ENCODE measurements at regions not wholly inside any gene's neighbourhood (a gene's known extent, or its start where the extent isn't known, plus 50 kb on each side); places are given as distances from the start of the nearest gene placed in this dataset.

DNA sequence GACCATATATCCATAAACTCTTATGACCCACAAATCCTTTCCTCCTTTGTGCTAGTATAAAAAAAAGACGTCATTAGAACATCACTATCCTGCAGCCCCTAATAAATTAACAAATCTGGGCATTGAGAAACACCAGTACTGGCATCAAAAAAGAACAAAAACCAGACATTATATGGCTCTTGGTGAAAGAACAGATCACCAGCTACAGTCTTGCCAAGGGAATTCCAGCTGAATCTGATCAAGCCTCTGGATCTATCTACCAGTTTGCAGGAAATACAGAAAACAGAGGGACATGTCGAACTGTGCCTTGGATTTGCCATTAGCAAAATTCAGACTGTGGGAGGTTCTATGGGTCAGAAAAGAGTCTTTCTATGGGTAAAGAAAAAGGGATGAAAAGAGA lies 93.7 kb upstream of the DDX18 start:
- ChIA-PET CTCF (no interaction called here), POLR2A (no interaction called here)

DNA sequence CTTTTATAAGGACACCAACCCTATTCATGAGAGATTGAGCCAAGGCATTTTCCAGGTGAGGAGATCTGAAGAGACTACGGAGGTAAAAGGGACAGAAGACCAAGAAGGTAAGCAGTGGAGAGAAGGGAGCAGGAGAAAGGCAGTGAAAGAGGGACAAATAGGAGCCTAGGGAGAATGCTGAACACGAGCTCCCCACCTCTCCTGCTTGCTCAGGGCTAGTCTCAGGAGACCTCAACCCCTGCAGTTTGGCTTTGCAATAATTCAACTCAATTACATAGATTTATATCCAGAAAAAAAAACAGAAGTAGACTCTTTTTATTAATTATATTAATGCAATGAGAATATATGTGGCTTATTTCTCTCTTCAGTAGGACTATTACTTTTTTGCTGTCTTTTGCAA lies 91.0 kb upstream of the DDX18 start:
- TF ChIP-seq CTCF (IDR thresholded peaks at IDR 0.05; ENCODE audit: insufficient read depth, low read depth, low read length): no peak
- no peak overlapping the region for H3K4me3 ChIP-seq (ENCODE audit: low read depth, low read length)
- ChIA-PET CTCF (no interaction called here), POLR2A (no interaction called here)
- no peaks in the 10 kb centered on the region for H3K36me3 ChIP-seq (ENCODE audit: control insufficient read depth, insufficient read depth, low read length)
- H3K27me3 ChIP-seq (ENCODE audit: control insufficient read depth, insufficient read depth, low read length): no peaks in the 10 kb centered on the region
- DNase-seq (ENCODE audit: low read depth): no peak

More for the DNA sequence above, 93.7 kb upstream of the DDX18 start:
- no peaks in the 10 kb centered on the region for H3K36me3 ChIP-seq (ENCODE audit: control insufficient read depth, insufficient read depth, low read length)
- no peaks in the 10 kb centered on the region for H3K27me3 ChIP-seq (ENCODE audit: control insufficient read depth, insufficient read depth, low read length)
- no peak for DNase-seq (ENCODE audit: low read depth)
- no peak overlapping the region for H3K4me3 ChIP-seq (ENCODE audit: low read depth, low read length)
- no peak for TF ChIP-seq CTCF (IDR thresholded peaks at IDR 0.05; ENCODE audit: insufficient read depth, low read depth, low read length)

DNA sequence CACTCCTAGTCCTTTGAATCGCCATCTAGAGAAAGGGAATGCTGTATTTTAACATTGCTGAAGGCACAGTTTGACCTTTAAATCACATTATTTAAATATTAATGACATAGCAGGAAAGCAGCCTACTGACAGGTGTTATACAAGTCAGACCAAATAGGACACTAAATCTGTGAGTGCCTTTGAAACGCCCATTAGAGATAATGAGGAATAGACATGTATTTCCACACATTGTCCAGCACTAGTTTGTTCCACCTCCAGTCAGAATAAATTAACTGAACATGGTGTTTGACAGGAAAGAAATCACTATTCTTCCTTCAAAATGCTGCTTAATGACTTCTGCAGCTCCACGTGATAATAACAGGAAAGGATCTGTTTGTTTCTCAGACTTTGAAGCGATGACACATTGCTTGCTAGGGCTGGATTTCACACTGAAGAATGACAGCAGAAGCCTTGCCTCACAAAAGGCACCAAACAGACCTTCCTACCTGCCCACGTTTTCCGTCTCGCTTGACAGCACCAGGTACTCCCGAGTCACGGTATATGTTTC lies 90.5 kb upstream of the DDX18 start:
- no peak for DNase-seq (ENCODE audit: low read depth)
- H3K27me3 ChIP-seq (ENCODE audit: control insufficient read depth, insufficient read depth, low read length): no peaks in the 10 kb centered on the region
- POLR2A ChIA-PET: no interaction called here
- no peak overlapping the region for H3K4me3 ChIP-seq (ENCODE audit: low read depth, low read length)
- CTCF ChIA-PET: no interaction called here
- no peaks in the 10 kb centered on the region for H3K36me3 ChIP-seq (ENCODE audit: control insufficient read depth, insufficient read depth, low read length)
- TF ChIP-seq CTCF (IDR thresholded peaks at IDR 0.05; ENCODE audit: insufficient read depth, low read depth, low read length): no peak

DNA sequence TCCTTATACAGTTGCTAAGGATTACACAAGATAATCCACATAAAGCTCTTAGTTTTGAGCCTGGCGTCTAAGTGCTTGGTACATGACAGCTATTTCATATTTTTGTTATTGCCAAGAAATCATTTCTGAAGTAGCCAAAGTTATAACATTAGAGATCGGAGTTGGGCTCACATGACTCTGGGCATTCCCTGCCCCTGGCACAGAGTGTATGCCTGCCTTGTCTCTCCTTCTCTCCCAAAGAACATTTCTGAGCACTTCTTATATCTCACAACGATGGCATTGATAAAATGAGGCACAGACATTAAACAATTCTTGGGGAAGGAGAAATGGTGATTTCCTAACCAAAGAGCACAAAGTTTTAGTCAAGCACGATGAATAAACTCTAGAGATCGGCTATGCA lies 87.7 kb upstream of the DDX18 start:
- no peaks in the 10 kb centered on the region for H3K27me3 ChIP-seq (ENCODE audit: control insufficient read depth, insufficient read depth, low read length)
- no peak for TF ChIP-seq CTCF (IDR thresholded peaks at IDR 0.05; ENCODE audit: insufficient read depth, low read depth, low read length)
- POLR2A ChIA-PET: no interaction called here
- CTCF ChIA-PET: no interaction called here
- H3K36me3 ChIP-seq (ENCODE audit: control insufficient read depth, insufficient read depth, low read length): no peaks in the 10 kb centered on the region
- no peak for DNase-seq (ENCODE audit: low read depth)
- no peak overlapping the region for H3K4me3 ChIP-seq (ENCODE audit: low read depth, low read length)

- no peaks in the 10 kb centered on the region for H3K36me3 ChIP-seq (ENCODE audit: control insufficient read depth, insufficient read depth, low read length)
- POLR2A ChIA-PET: no interaction called here
- no peaks in the 10 kb centered on the region for H3K27me3 ChIP-seq (ENCODE audit: control insufficient read depth, insufficient read depth, low read length)
- DNase-seq (ENCODE audit: low read depth): no peak
- CTCF ChIA-PET: no interaction called here
- TF ChIP-seq CTCF (IDR thresholded peaks at IDR 0.05; ENCODE audit: insufficient read depth, low read depth, low read length): no peak
- H3K4me3 ChIP-seq (ENCODE audit: low read depth, low read length): no peak overlapping the region
Measured at GRCh38 chr2:117737846-117738245, 76.6 kb upstream of the DDX18 start.

Measured in BJ (cell line).